ENCODE measurements at regions not wholly inside any gene's neighbourhood (a gene's known extent, or its start where the extent isn't known, plus 50 kb on each side); places are given as distances from the start of the nearest gene placed in this dataset.
"Not testable (repeated sequence)": the region's sequence is repeated elsewhere in the genome, so short reads cannot be mapped to it uniquely, and the experiment has no call there.

- TF ChIP-seq CTCF (IDR thresholded peaks at IDR 0.05; ENCODE audit: low read depth, low read length): no peak
- H3K4me3 ChIP-seq (ENCODE audit: low read depth, low read length): no peak overlapping the region
These were observed 69.3 kb downstream of the BTBD3 start for GRCh38 chr20:11986954-11987353.

- no peak for TF ChIP-seq CTCF (IDR thresholded peaks at IDR 0.05; ENCODE audit: low read depth, low read length)
- no peak overlapping the region for H3K4me3 ChIP-seq (ENCODE audit: low read depth, low read length)
These were observed 69.8 kb downstream of the BTBD3 start for GRCh38 chr20:11987526-11987925.

- H3K4me3 ChIP-seq (ENCODE audit: low read depth, low read length): no peak overlapping the region
- TF ChIP-seq CTCF (IDR thresholded peaks at IDR 0.05; ENCODE audit: low read depth, low read length): no peak
These were observed 71.5 kb downstream of the BTBD3 start for GRCh38 chr20:11989018-11989771.

- H3K4me3 ChIP-seq (ENCODE audit: low read depth, low read length): no peak overlapping the region
- TF ChIP-seq CTCF (IDR thresholded peaks at IDR 0.05; ENCODE audit: low read depth, low read length): no peak
These were observed 74.7 kb downstream of the BTBD3 start for GRCh38 chr20:11992426-11992825.

- TF ChIP-seq CTCF (IDR thresholded peaks at IDR 0.05; ENCODE audit: low read depth, low read length): no peak
- no peak overlapping the region for H3K4me3 ChIP-seq (ENCODE audit: low read depth, low read length)
These were observed 76.3 kb downstream of the BTBD3 start for GRCh38 chr20:11993886-11994461.

- no peak for TF ChIP-seq CTCF (IDR thresholded peaks at IDR 0.05; ENCODE audit: low read depth, low read length)
- H3K4me3 ChIP-seq (ENCODE audit: low read depth, low read length): no peak overlapping the region
These were observed 78.3 kb downstream of the BTBD3 start for GRCh38 chr20:11995805-11996567.

- not testable (repeated sequence) for H3K4me3 ChIP-seq (ENCODE audit: low read depth, low read length)
These were observed 87.1 kb downstream of the BTBD3 start for GRCh38 chr20:12004776-12005175.
